Karpas-422 (cell line): ENCODE measurements at regions not wholly inside any gene's neighbourhood (a gene's known extent, or its start where the extent isn't known, plus 50 kb on each side); places are given as distances from the start of the nearest gene placed in this dataset.

Experiments used
- DNase-seq: peaks from one replicate; pipeline ENCODE4 v3.0.0-alpha.2; 2015
- H2AFZ ChIP-seq: fragments of 200-600 bp; sonication (generic); 2 replicates; pipeline ENCODE4 v1.6.1; 2014; ENCODE audit warnings: antibody characterized with exemption, low read length, mixed read lengths
- H3K27ac ChIP-seq: fragments of 200-600 bp; sonication (generic); 2 replicates; pipeline ENCODE4 v1.5.1; 2014; ENCODE audit warnings: mild to moderate bottlenecking, low read length, moderate library complexity
- H3K27me3 ChIP-seq: fragments of 200-600 bp; sonication (generic); 2 replicates; pipeline ENCODE4 v1.6.1; 2014; ENCODE audit warnings: low read length, mixed read lengths
- H3K36me3 ChIP-seq: fragments of 200-600 bp; sonication (generic); 2 replicates; pipeline ENCODE4 v1.6.1; 2014; ENCODE audit warnings: low read length, mixed read lengths; ENCODE audit not compliant: insufficient read depth
- H3K4me1 ChIP-seq: fragments of 200-600 bp; sonication (generic); 2 replicates; pipeline ENCODE4 v1.6.1; 2014; ENCODE audit warnings: mild to moderate bottlenecking, low read length, mixed read lengths
- H3K4me2 ChIP-seq: fragments of 200-600 bp; sonication (generic); 2 replicates; pipeline ENCODE4 v1.6.1; 2014; ENCODE audit warnings: low read length, low read depth, mild to moderate bottlenecking; ENCODE audit not compliant: poor library complexity, severe bottlenecking
- H3K4me3 ChIP-seq: fragments of 200-600 bp; sonication (generic); 2 replicates; pipeline ENCODE4 v1.5.1; 2014; ENCODE audit warnings: mild to moderate bottlenecking, antibody characterized with exemption, low read length, mixed read lengths
- H3K79me2 ChIP-seq: fragments of 200-600 bp; sonication (generic); 2 replicates; pipeline ENCODE4 v1.6.1; 2014; ENCODE audit warnings: mild to moderate bottlenecking, low read length, mixed read lengths
- H3K9ac ChIP-seq: fragments of 200-600 bp; sonication (generic); 2 replicates; pipeline ENCODE4 v1.6.0; 2014; ENCODE audit warnings: low read length
- H3K9me2 ChIP-seq: fragments of 200-600 bp; sonication (generic), shearing (Covaris generic); replicated peaks from 2 replicates; pipeline ENCODE4 v1.6.0; 2014; ENCODE audit warnings: mild to moderate bottlenecking, low read length, moderate library complexity; ENCODE audit not compliant: insufficient read depth
- H3K9me3 ChIP-seq: fragments of 300-700, 200-600 bp; sonication (generic); 2 replicates; pipeline ENCODE4 v1.6.1; 2014; ENCODE audit warnings: low read length, mixed read lengths
- H4K20me1 ChIP-seq: fragments of 200-600 bp; sonication (generic); 2 replicates; pipeline ENCODE4 v1.6.1; 2014; ENCODE audit warnings: mild to moderate bottlenecking, antibody characterized with exemption, low read length, low read depth; ENCODE audit not compliant: insufficient read depth

DNA sequence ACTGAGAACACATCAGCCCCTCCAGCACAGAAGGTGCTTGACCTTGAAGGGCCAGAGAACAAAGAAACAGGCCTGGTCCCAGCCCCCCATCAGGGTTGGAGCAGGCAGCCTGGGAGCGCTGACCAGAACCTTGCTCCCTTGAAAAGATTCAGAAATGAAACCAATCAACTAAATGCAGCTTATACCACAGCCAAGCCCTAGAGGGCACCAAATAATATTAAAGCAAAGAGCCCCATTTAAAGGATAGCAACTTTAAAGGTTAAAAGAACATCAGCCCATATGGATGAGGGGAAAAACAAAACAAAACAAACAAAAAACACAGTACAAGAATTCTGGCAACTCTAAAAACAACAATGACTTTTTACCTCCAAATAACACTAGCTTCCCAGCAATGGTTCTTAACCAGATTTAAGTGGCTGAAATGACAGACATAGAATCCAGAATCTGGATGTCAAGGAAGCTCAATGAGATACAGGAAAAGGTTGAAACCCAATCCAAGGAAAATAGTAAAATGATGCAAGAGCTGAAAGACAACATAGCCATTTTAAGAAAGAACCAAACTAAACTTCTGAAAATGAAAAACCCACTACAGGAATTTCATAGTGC, 471.9 kb downstream of the MTRR start:
- no peak overlapping the region for H3K4me2 ChIP-seq
- no peaks in the 10 kb centered on the region for H3K36me3 ChIP-seq
- no peak overlapping the region for H3K9ac ChIP-seq
- H3K27me3 ChIP-seq = no peaks in the 10 kb centered on the region
- no peaks in the 10 kb centered on the region for H3K9me2 ChIP-seq
- H4K20me1 ChIP-seq = no peaks in the 10 kb centered on the region
- H3K4me3 ChIP-seq = no peak overlapping the region
- DNase-seq = no peak
- no peaks in the 10 kb centered on the region for H3K79me2 ChIP-seq
- H3K27ac ChIP-seq = no peak overlapping the region
- H2AFZ ChIP-seq = no peak overlapping the region
- H3K9me3 ChIP-seq = no peaks in the 10 kb centered on the region
- H3K4me1 ChIP-seq = no peaks in the 10 kb centered on the region

DNA sequence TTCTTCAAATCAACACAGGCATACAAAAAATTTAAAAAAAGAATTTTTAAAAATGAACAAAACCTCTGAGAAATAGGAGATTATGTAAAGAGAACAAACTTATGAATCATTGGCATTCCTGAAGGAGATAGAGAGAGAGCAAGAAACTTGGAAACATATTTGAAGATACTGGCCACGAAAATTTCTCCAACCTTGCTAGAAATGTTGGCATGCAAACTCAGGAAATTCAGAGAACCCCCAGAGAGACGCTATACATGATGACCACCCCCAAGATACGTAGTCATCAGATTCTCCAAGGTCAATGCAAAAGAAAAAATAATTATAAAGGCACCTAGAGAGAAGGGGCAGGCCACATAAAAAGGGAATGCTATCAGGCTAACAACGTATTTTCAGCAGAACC, 472.5 kb downstream of the MTRR start:
- Histone ChIP-seq H2AFZ (no peak overlapping the region), H3K27ac (no peak overlapping the region), H3K79me2 (no peaks in the 10 kb centered on the region), H3K4me2 (no peak overlapping the region), H3K4me1 (no peaks in the 10 kb centered on the region), H4K20me1 (no peaks in the 10 kb centered on the region), H3K9me3 (no peaks in the 10 kb centered on the region), H3K9me2 (no peaks in the 10 kb centered on the region), H3K27me3 (no peaks in the 10 kb centered on the region), H3K36me3 (no peaks in the 10 kb centered on the region), H3K4me3 (no peak overlapping the region), H3K9ac (no peak overlapping the region)
- no peak for DNase-seq

- H3K36me3 ChIP-seq = no peaks in the 10 kb centered on the region
- H3K79me2 ChIP-seq = no peaks in the 10 kb centered on the region
- no peaks in the 10 kb centered on the region for H4K20me1 ChIP-seq
- no peak for DNase-seq
- H3K27ac ChIP-seq = no peak overlapping the region
- H3K27me3 ChIP-seq = no peaks in the 10 kb centered on the region
- no peak overlapping the region for H3K4me3 ChIP-seq
- no peak overlapping the region for H3K9ac ChIP-seq
- no peaks in the 10 kb centered on the region for H3K9me2 ChIP-seq
- no peaks in the 10 kb centered on the region for H3K4me1 ChIP-seq
- no peak overlapping the region for H3K4me2 ChIP-seq
- peaks cover under 1% of the 10 kb centered on the region for H3K9me3 ChIP-seq
- no peak overlapping the region for H2AFZ ChIP-seq
These were observed 479.0 kb downstream of the MTRR start for GRCh38 chr5:8347984-8348383.

DNA sequence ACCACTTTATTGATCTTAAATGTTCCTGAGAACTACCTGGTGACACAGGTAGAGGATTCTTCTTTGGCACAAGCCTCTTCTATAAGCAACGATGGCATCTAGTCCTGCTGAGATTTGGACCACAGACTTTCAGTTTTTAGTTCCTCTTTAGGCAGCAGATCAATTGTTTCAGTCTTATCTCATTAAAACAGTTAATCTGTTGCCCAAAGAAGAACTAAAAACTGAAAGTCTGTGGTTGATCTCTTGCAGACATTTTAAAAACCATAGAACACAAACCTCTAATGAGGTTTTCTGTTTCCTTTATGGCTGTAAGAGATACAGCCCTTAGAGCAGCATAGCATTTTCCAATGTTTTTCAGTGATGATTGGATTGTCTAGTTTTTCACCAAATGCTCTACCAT, 480.9 kb downstream of the MTRR start:
- Histone ChIP-seq H3K27ac (no peak overlapping the region), H3K9me2 (no peaks in the 10 kb centered on the region; the same call in 1 of the 2 replicates), H4K20me1 (no peaks in the 10 kb centered on the region), H3K9me3 (peaks cover 6% of the 10 kb centered on the region), H3K27me3 (no peaks in the 10 kb centered on the region), H3K4me1 (no peaks in the 10 kb centered on the region), H3K4me3 (no peak overlapping the region), H3K79me2 (no peaks in the 10 kb centered on the region), H3K36me3 (no peaks in the 10 kb centered on the region), H3K4me2 (no peak overlapping the region), H3K9ac (no peak overlapping the region), H2AFZ (no peak overlapping the region)
- no peak for DNase-seq

- Histone ChIP-seq H3K4me1 (no peaks in the 10 kb centered on the region), H3K4me2 (no peak overlapping the region), H3K9me3 (peaks cover 6% of the 10 kb centered on the region), H3K27ac (no peak overlapping the region), H4K20me1 (no peaks in the 10 kb centered on the region), H3K27me3 (no peaks in the 10 kb centered on the region), H3K9ac (no peak overlapping the region), H3K4me3 (no peak overlapping the region), H3K79me2 (no peaks in the 10 kb centered on the region), H3K9me2 (no peaks in the 10 kb centered on the region; the same call in 1 of the 2 replicates), H3K36me3 (no peaks in the 10 kb centered on the region), H2AFZ (no peak overlapping the region)
- DNase-seq = no peak
These were observed 481.8 kb downstream of the MTRR start for GRCh38 chr5:8350644-8351339.

DNA sequence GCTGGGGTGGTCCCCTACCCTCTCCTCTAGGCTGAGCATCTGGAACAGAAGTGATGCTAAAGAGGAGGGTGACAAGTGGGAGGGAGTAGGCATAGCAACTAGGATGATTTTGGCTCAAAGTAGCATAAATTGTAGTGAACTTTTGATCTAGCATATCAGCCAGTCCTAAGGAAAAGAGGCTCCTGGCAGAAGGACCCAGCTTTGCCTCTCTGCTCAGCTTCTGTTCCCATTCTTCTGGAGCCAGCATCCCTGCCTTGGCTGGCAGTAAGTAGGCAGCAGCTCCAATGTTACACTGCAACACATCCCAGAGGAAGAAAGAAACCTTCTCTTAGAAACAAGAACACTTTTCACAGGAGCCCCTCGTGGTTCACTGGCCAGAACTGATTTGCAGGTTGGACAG, 487.0 kb downstream of the MTRR start:
- Histone ChIP-seq H3K27ac (no peak overlapping the region), H3K36me3 (no peaks in the 10 kb centered on the region), H2AFZ (no peak overlapping the region)

GRCh38 chr5:8360012-8360411, 491.1 kb downstream of the MTRR start:
- no peaks in the 10 kb centered on the region for H3K9me3 ChIP-seq
- H3K9ac ChIP-seq = no peak overlapping the region
- no peaks in the 10 kb centered on the region for H3K79me2 ChIP-seq
- H3K4me3 ChIP-seq = no peak overlapping the region
- no peaks in the 10 kb centered on the region for H3K36me3 ChIP-seq
- H3K27me3 ChIP-seq = no peaks in the 10 kb centered on the region
- H3K27ac ChIP-seq = no peak overlapping the region
- DNase-seq = no peak
- no peaks in the 10 kb centered on the region for H3K4me1 ChIP-seq
- no peaks in the 10 kb centered on the region for H4K20me1 ChIP-seq
- H3K4me2 ChIP-seq = no peak overlapping the region
- H2AFZ ChIP-seq = no peak overlapping the region
- no peaks in the 10 kb centered on the region for H3K9me2 ChIP-seq

More for the DNA sequence above, 487.0 kb downstream of the MTRR start:
- Histone ChIP-seq H3K9me3 (peaks cover 6% of the 10 kb centered on the region), H3K9me2 (no peaks in the 10 kb centered on the region; the same call in 1 of the 2 replicates), H3K9ac (no peak overlapping the region), H3K4me1 (no peaks in the 10 kb centered on the region), H3K4me3 (no peak overlapping the region), H3K4me2 (no peak overlapping the region), H3K27me3 (no peaks in the 10 kb centered on the region), H4K20me1 (no peaks in the 10 kb centered on the region), H3K79me2 (no peaks in the 10 kb centered on the region)
- DNase-seq = no peak

DNA sequence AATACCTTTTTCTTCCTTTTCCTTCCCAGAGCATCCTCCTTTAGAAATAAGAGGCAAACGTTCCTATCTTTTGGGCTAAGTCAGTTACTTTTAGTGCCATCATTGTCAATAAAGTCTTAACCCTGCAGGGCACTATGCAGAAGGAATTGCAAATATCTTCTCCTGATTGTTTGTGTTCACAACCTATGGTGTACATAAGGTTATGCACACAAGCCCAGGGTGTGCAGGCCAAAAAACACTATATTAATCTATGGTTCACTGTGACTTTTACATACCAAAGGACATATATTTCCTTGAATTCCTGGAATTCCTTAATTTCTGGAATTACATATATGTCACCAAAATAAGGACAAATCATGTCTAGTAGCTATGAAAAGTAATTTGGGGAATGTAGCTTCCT, 493.5 kb downstream of the MTRR start:
- no peak for DNase-seq
- H2AFZ ChIP-seq = no peak overlapping the region
- H3K4me1 ChIP-seq = no peaks in the 10 kb centered on the region
- no peaks in the 10 kb centered on the region for H3K9me2 ChIP-seq
- no peaks in the 10 kb centered on the region for H3K79me2 ChIP-seq
- no peaks in the 10 kb centered on the region for H3K36me3 ChIP-seq
- H3K27ac ChIP-seq = no peak overlapping the region
- H3K9me3 ChIP-seq = no peaks in the 10 kb centered on the region
- no peak overlapping the region for H3K4me2 ChIP-seq
- no peaks in the 10 kb centered on the region for H3K27me3 ChIP-seq
- H3K9ac ChIP-seq = no peak overlapping the region
- no peaks in the 10 kb centered on the region for H4K20me1 ChIP-seq
- no peak overlapping the region for H3K4me3 ChIP-seq
